Chondrocyte (in vitro differentiated cells): ENCODE measurements at regions not wholly inside any gene's neighbourhood (a gene's known extent, or its start where the extent isn't known, plus 50 kb on each side); places are given as distances from the start of the nearest gene placed in this dataset.

Experiments used
- DNase-seq: peaks from one replicate; pipeline ENCODE4 v3.0.0; 2021; ENCODE audit warnings: mixed read lengths, low spot score
- H3K27ac Mint-ChIP-seq: one replicate; pipeline ENCODE4 v1.8.0; 2021; ENCODE audit warnings: mild to moderate bottlenecking, moderate library complexity, mixed read lengths; ENCODE audit not compliant: unreplicated experiment
- H3K27me3 Mint-ChIP-seq: 2 replicates; pipeline ENCODE4 v1.8.0; 2021; ENCODE audit warnings: low read depth, mixed read lengths
- H3K36me3 Mint-ChIP-seq: 2 replicates; pipeline ENCODE4 v1.8.0; 2021; ENCODE audit warnings: low read depth, mixed read lengths
- H3K4me1 Mint-ChIP-seq: 2 replicates; pipeline ENCODE4 v1.8.0; 2021; ENCODE audit warnings: low read depth, mild to moderate bottlenecking, mixed read lengths
- H3K4me3 Mint-ChIP-seq: one replicate; pipeline ENCODE4 v1.8.0; 2021; ENCODE audit warnings: mild to moderate bottlenecking, moderate library complexity, mixed read lengths; ENCODE audit not compliant: unreplicated experiment
- H3K9me3 Mint-ChIP-seq: 2 replicates; pipeline ENCODE4 v1.8.0; 2021; ENCODE audit warnings: low read depth, mixed read lengths
- CTCF ChIP-seq: fragments of 200-600 bp; sonication (generic); IDR thresholded peaks from 2 replicates; pipeline ENCODE4 v1.5.0; 2021; ENCODE audit warnings: antibody characterized with exemption, mild to moderate bottlenecking, moderate library complexity

GRCh38 chr7:145582742-145583303, 533.8 kb upstream of the CNTNAP2 start:
- H3K36me3 Mint-ChIP-seq = no peaks in the 10 kb centered on the region
- no peaks in the 10 kb centered on the region for H3K4me1 Mint-ChIP-seq
- no peak overlapping the region for H3K27ac Mint-ChIP-seq
- H3K9me3 Mint-ChIP-seq = peaks cover 22% of the 10 kb centered on the region
- no peak for DNase-seq
- H3K4me3 Mint-ChIP-seq = no peak overlapping the region
- no peaks in the 10 kb centered on the region for H3K27me3 Mint-ChIP-seq
- TF ChIP-seq CTCF = no peak

GRCh38 chr7:145557805-145558204, 558.8 kb upstream of the CNTNAP2 start:
- Mint-ChIP-seq H3K4me1 (no peaks in the 10 kb centered on the region), H3K4me3 (no peak overlapping the region), H3K36me3 (no peaks in the 10 kb centered on the region), H3K9me3 (peaks cover 6% of the 10 kb centered on the region), H3K27ac (no peak overlapping the region), H3K27me3 (no peaks in the 10 kb centered on the region)
- no peak for DNase-seq
- no peak for TF ChIP-seq CTCF

- H3K27ac Mint-ChIP-seq = no peak overlapping the region
- H3K36me3 Mint-ChIP-seq = no peaks in the 10 kb centered on the region
- TF ChIP-seq CTCF = no peak
- no peak overlapping the region for H3K4me3 Mint-ChIP-seq
- peaks cover 2% of the 10 kb centered on the region for H3K9me3 Mint-ChIP-seq
- H3K27me3 Mint-ChIP-seq = peaks cover 5% of the 10 kb centered on the region
- no peaks in the 10 kb centered on the region for H3K4me1 Mint-ChIP-seq
- no peak for DNase-seq
These were observed 573.4 kb upstream of the CNTNAP2 start for GRCh38 chr7:145543242-145543641.

GRCh38 chr7:145539910-145540309, 576.7 kb upstream of the CNTNAP2 start:
- Mint-ChIP-seq H3K4me1 (no peaks in the 10 kb centered on the region), H3K27ac (no peak overlapping the region), H3K36me3 (no peaks in the 10 kb centered on the region), H3K9me3 (peaks cover 3% of the 10 kb centered on the region), H3K27me3 (peaks cover 5% of the 10 kb centered on the region), H3K4me3 (no peak overlapping the region)
- no peak for DNase-seq
- no peak for TF ChIP-seq CTCF

GRCh38 chr7:145534301-145534700, 582.3 kb upstream of the CNTNAP2 start:
- no peak for TF ChIP-seq CTCF
- H3K27me3 Mint-ChIP-seq = no peaks in the 10 kb centered on the region
- H3K9me3 Mint-ChIP-seq = peaks cover 3% of the 10 kb centered on the region
- no peak overlapping the region for H3K27ac Mint-ChIP-seq
- no peaks in the 10 kb centered on the region for H3K36me3 Mint-ChIP-seq
- H3K4me1 Mint-ChIP-seq = no peaks in the 10 kb centered on the region
- no peak overlapping the region for H3K4me3 Mint-ChIP-seq
- DNase-seq = no peak
